ENCODE measurements at regions not wholly inside any gene's neighbourhood (a gene's known extent, or its start where the extent isn't known, plus 50 kb on each side); places are given as distances from the start of the nearest gene placed in this dataset.

GRCh38 chr18:42670860-42671259, 444.6 kb downstream of the RIT2 start:
- no peak for TF ChIP-seq CTCF (IDR thresholded peaks at IDR 0.05; ENCODE audit: extremely low read depth in 1 of 2, insufficient read depth in 1 of 2, low read depth in 1 of 2, low read length in 2 of 2)
- no peak for TF ChIP-seq POLR2A (IDR thresholded peaks at IDR 0.05; ENCODE audit: low read depth, low read length)

Measured in endothelial cell of umbilical vein (primary cell).